H9 (cell line): ENCODE measurements at regions not wholly inside any gene's neighbourhood (a gene's known extent, or its start where the extent isn't known, plus 50 kb on each side); places are given as distances from the start of the nearest gene placed in this dataset.

ENCODE experiments used
- DNase-seq: peaks from one replicate; pipeline ENCODE4 v3.0.0-alpha.2; 2017
- H2AFZ ChIP-seq: one replicate; pipeline ENCODE4 v1.6.1; 2013; ENCODE audit warnings: mild to moderate bottlenecking, low read length, control low read depth, moderate library complexity
- H2AK5ac ChIP-seq: 2 replicates; pipeline ENCODE4 v1.6.1; 2013; ENCODE audit warnings: low read length, control low read depth, mixed read lengths; ENCODE audit not compliant: insufficient read length
- H2BK120ac ChIP-seq: one replicate; pipeline ENCODE4 v1.6.1; 2013; ENCODE audit warnings: low read depth, mild to moderate bottlenecking, low read length, control low read depth, inconsistent platforms; ENCODE audit not compliant: poor library complexity, severe bottlenecking
- H2BK12ac ChIP-seq: 2 replicates; pipeline ENCODE4 v1.6.1; 2013; ENCODE audit warnings: low read length, control low read depth, mixed read lengths, low read depth; ENCODE audit not compliant: insufficient read length
- H2BK15ac ChIP-seq: 2 replicates; pipeline ENCODE4 v1.6.1; 2013; ENCODE audit warnings: low read depth, low read length, control low read depth
- H2BK20ac ChIP-seq: one replicate; pipeline ENCODE4 v1.6.1; 2013; ENCODE audit warnings: low read depth, mild to moderate bottlenecking, low read length, control low read depth, inconsistent platforms; ENCODE audit not compliant: poor library complexity, severe bottlenecking
- H2BK5ac ChIP-seq: 2 replicates; pipeline ENCODE4 v1.6.1; 2013; ENCODE audit warnings: low read length, control low read depth, mixed read lengths; ENCODE audit not compliant: insufficient read length
- H3K14ac ChIP-seq: 2 replicates; pipeline ENCODE4 v1.6.1; 2013; ENCODE audit warnings: low read length, control low read depth; ENCODE audit not compliant: insufficient read depth
- H3K18ac ChIP-seq: 2 replicates; pipeline ENCODE4 v1.6.1; 2013; ENCODE audit warnings: low read depth, mild to moderate bottlenecking, mixed read lengths, low read length, control low read depth; ENCODE audit not compliant: insufficient read length
- H3K23ac ChIP-seq: 2 replicates; pipeline ENCODE4 v1.6.1; 2013; ENCODE audit warnings: low read length, control low read depth, mixed read lengths, low read depth; ENCODE audit not compliant: insufficient read length
- H3K23me2 ChIP-seq: 2 replicates; pipeline ENCODE4 v1.6.1; 2013; ENCODE audit warnings: low read depth, mild to moderate bottlenecking, mixed read lengths, low read length, control low read depth; ENCODE audit not compliant: insufficient read length, poor library complexity, severe bottlenecking
- H3K27ac ChIP-seq: 2 replicates; pipeline ENCODE4 v1.5.1; 2013; ENCODE audit warnings: low read length, control low read depth, mixed read lengths, low read depth; ENCODE audit not compliant: insufficient read length
- H3K27me3 ChIP-seq: 2 replicates; pipeline ENCODE4 v1.6.1; 2013; ENCODE audit warnings: low read length, control low read depth, inconsistent platforms; ENCODE audit not compliant: insufficient read depth
- H3K4ac ChIP-seq: 2 replicates; pipeline ENCODE4 v1.6.1; 2013; ENCODE audit warnings: low read depth, mild to moderate bottlenecking, control low read depth, inconsistent platforms, low read length, moderate library complexity
- H3K4me1 ChIP-seq: 2 replicates; pipeline ENCODE4 v1.6.1; 2013; ENCODE audit warnings: low read length, control low read depth, inconsistent platforms; ENCODE audit not compliant: insufficient read depth
- H3K4me2 ChIP-seq: 2 replicates; pipeline ENCODE4 v1.6.1; 2013; ENCODE audit warnings: low read length, control low read depth, mixed read lengths; ENCODE audit not compliant: insufficient read length, insufficient read depth
- H3K56ac ChIP-seq: 2 replicates; pipeline ENCODE4 v1.6.1; 2013; ENCODE audit warnings: low read depth, mild to moderate bottlenecking, mixed read lengths, low read length, control low read depth; ENCODE audit not compliant: insufficient read length
- H3K79me1 ChIP-seq: 2 replicates; pipeline ENCODE4 v1.6.1; 2013; ENCODE audit warnings: low read depth, mild to moderate bottlenecking, moderate library complexity, low read length, control low read depth, inconsistent platforms; ENCODE audit not compliant: insufficient read depth, poor library complexity, severe bottlenecking
- H3K79me2 ChIP-seq: 2 replicates; pipeline ENCODE4 v1.6.1; 2013; ENCODE audit warnings: low read length, control low read depth, inconsistent platforms; ENCODE audit not compliant: insufficient read depth
- H3K9ac ChIP-seq: 2 replicates; pipeline ENCODE4 v1.6.1; 2013; ENCODE audit warnings: low read length, control low read depth, mixed read lengths; ENCODE audit not compliant: insufficient read length; ENCODE audit errors: extremely low read depth
- H3K9me3 ChIP-seq: one replicate; pipeline ENCODE4 v1.6.1; 2013; ENCODE audit warnings: low read depth, low read length, inconsistent platforms; ENCODE audit not compliant: control insufficient read depth
- H3T11ph ChIP-seq: one replicate; pipeline ENCODE4 v1.6.1; 2013; ENCODE audit warnings: mild to moderate bottlenecking, low read length, control low read depth, inconsistent platforms
- H4K20me1 ChIP-seq: one replicate; pipeline ENCODE4 v1.6.1; 2013; ENCODE audit not compliant: control insufficient read depth, insufficient read length, insufficient read depth
- H4K5ac ChIP-seq: 2 replicates; pipeline ENCODE4 v1.6.1; 2013; ENCODE audit warnings: low read depth, mild to moderate bottlenecking, mixed read lengths, low read length, control low read depth; ENCODE audit not compliant: insufficient read length
- H4K8ac ChIP-seq: replicated peaks from 2 replicates; pipeline ENCODE4 v1.6.1; 2013; ENCODE audit warnings: low read length, control low read depth, mixed read lengths, low read depth; ENCODE audit not compliant: insufficient read length
- H4K91ac ChIP-seq: 2 replicates; pipeline ENCODE4 v1.6.1; 2013; ENCODE audit warnings: low read depth, mild to moderate bottlenecking, moderate library complexity, mixed read lengths, low read length, control low read depth; ENCODE audit not compliant: insufficient read length
- H3K27ac Mint-ChIP-seq, 3 experiments: 2 replicates in 2 of 3; 3 replicates in 1 of 3; pipeline ENCODE4 v1.8.0; 2020 to 2021; ENCODE audit warnings: mixed read lengths in 3 of 3, mild to moderate bottlenecking in 1 of 3, moderate library complexity in 1 of 3
- H3K27me3 Mint-ChIP-seq: 2 replicates; pipeline ENCODE4 v1.8.0; 2021; ENCODE audit warnings: low read depth, mild to moderate bottlenecking, moderate library complexity, mixed read lengths
- H3K36me3 Mint-ChIP-seq, 3 experiments: 2 replicates in 2 of 3; 3 replicates in 1 of 3; pipeline ENCODE4 v1.8.0; 2020 to 2021; ENCODE audit warnings: low read depth in 3 of 3, mixed read lengths in 3 of 3; ENCODE audit not compliant: insufficient read depth in 1 of 3
- H3K4me1 Mint-ChIP-seq, 2 experiments: 2 replicates each; pipeline ENCODE4 v1.8.0; 2020; ENCODE audit warnings: mixed read lengths in 2 of 2
- H3K4me3 Mint-ChIP-seq, 2 experiments: 2 replicates in 1 of 2; 3 replicates in 1 of 2; pipeline ENCODE4 v1.8.0; 2020 to 2021; ENCODE audit warnings: mild to moderate bottlenecking in 2 of 2, mixed read lengths in 2 of 2, moderate library complexity in 1 of 2
- H3K9me3 Mint-ChIP-seq, 2 experiments: 2 replicates in 1 of 2; 3 replicates in 1 of 2; pipeline ENCODE4 v1.8.0; 2020; ENCODE audit warnings: mild to moderate bottlenecking in 2 of 2, mixed read lengths in 2 of 2, moderate library complexity in 1 of 2
- CTCF ChIP-seq: fragments of 200-600 bp; sonication (generic); conservative IDR thresholded peaks from 3 replicates; pipeline ENCODE4 v1.8.0; 2021; ENCODE audit warnings: antibody characterized with exemption, mild to moderate bottlenecking
- WGBS: extraction: QIAGEN DNeasy Blood & Tissue Kit; methylation state at CpG from one replicate; pipeline ENCODE4 v1.1.7; 2013; ENCODE audit warnings: missing lambda C conversion rate, low lambda C conversion rate, mixed read lengths; ENCODE audit not compliant: insufficient read length; ENCODE audit errors: extremely low coverage; 5-methylcytosine and 5-hydroxymethylcytosine counted together

- Histone ChIP-seq H3K56ac (no peak overlapping the region), H3K27me3 (no peaks in the 10 kb centered on the region), H2AK5ac (no peak overlapping the region), H3K4ac (no peak overlapping the region), H3K9me3 (no peaks in the 10 kb centered on the region), H2BK15ac (no peak overlapping the region), H3T11ph (no peak overlapping the region), H3K4me1 (no peaks in the 10 kb centered on the region; the same call in 1 of the 2 replicates), H2BK5ac (no peak overlapping the region), H3K4me2 (no peak overlapping the region), H3K18ac (no peak overlapping the region), H3K79me1 (no peaks in the 10 kb centered on the region), H2BK12ac (no peak overlapping the region), H4K20me1 (no peaks in the 10 kb centered on the region), H3K23ac (no peak overlapping the region), H3K23me2 (no peaks in the 10 kb centered on the region), H4K5ac (no peak overlapping the region), H4K8ac (no peak overlapping the region), H3K27ac (no peak overlapping the region), H3K14ac (no peak overlapping the region), H4K91ac (no peak overlapping the region), H3K79me2 (no peaks in the 10 kb centered on the region), H3K9ac (no peak overlapping the region), H2BK20ac (no peak overlapping the region), H2BK120ac (no peak overlapping the region), H2AFZ (no peak overlapping the region)
- Mint-ChIP-seq H3K4me3 (no peak overlapping the region), H3K36me3 (no peaks in the 10 kb centered on the region), H3K27me3 (peaks cover 2% of the 10 kb centered on the region), H3K4me1 (peaks cover 2 to 6% of the 10 kb centered on the region in 2 experiments; a peak in 2 of 4 replicates), H3K27ac (no peak overlapping the region), H3K9me3 (no peaks in the 10 kb centered on the region)
- TF ChIP-seq CTCF, result no peak
- no peak for DNase-seq
- WGBS, result no CpG with 5 or more reads among the region's 1 CpG
These were observed 133.8 kb upstream of the CLEC14A start for GRCh38 chr14:38389681-38390080.
